HL-60/S4 (cell line): ENCODE measurements at regions not wholly inside any gene's neighbourhood (a gene's known extent, or its start where the extent isn't known, plus 50 kb on each side); places are given as distances from the start of the nearest gene placed in this dataset.
"Not testable (repeated sequence)": the region's sequence is repeated elsewhere in the genome, so short reads cannot be mapped to it uniquely, and the experiment has no call there.

ENCODE experiments used
- in situ Hi-C: fragments of 300-500 bp; cut with MboI; formaldehyde crosslinking; loops from 2 replicates; pipeline ENCODE4 v1.14.3; 2022; ENCODE audit warnings: low sequenced_read_pairs

GRCh38 chr2:59180621-59181020 is 939.5 kb upstream of the FANCL start:
- in situ Hi-C loops = no loop called here

GRCh38 chr2:59180111-59180510 is 939.0 kb upstream of the FANCL start:
- in situ Hi-C loops = no loop called here

- in situ Hi-C loops = no loop called here
Observed at GRCh38 chr2:59177748-59178147, 936.6 kb upstream of the FANCL start.

GRCh38 chr2:59176737-59177136 is 935.6 kb upstream of the FANCL start:
- in situ Hi-C loops = no loop called here

GRCh38 chr2:59174536-59175243 is 933.6 kb upstream of the FANCL start:
- in situ Hi-C loops = no loop called here

- in situ Hi-C loops = no loop called here
Observed at GRCh38 chr2:59173325-59173724, 932.2 kb upstream of the FANCL start.

- in situ Hi-C loops = no loop called here
Observed at GRCh38 chr2:59171019-59171418, 929.9 kb upstream of the FANCL start.

GRCh38 chr2:59168766-59169165 is 927.6 kb upstream of the FANCL start:
- in situ Hi-C loops = no loop called here

GRCh38 chr2:59167514-59167913 is 926.4 kb upstream of the FANCL start:
- in situ Hi-C loops = no loop called here

GRCh38 chr2:59157908-59158307 is 916.8 kb upstream of the FANCL start:
- in situ Hi-C loops = not testable (repeated sequence)

- in situ Hi-C loops = no loop called here
Observed at GRCh38 chr2:59151805-59152204, 910.7 kb upstream of the FANCL start.

- in situ Hi-C loops = no loop called here
Observed at GRCh38 chr2:59150217-59150849, 909.2 kb upstream of the FANCL start.

GRCh38 chr2:59149271-59149670 is 908.1 kb upstream of the FANCL start:
- in situ Hi-C loops = no loop called here

GRCh38 chr2:59112258-59112657 is 871.1 kb upstream of the FANCL start:
- in situ Hi-C loops = no loop called here

- in situ Hi-C loops = no loop called here
Observed at GRCh38 chr2:59096973-59097372, 855.8 kb upstream of the FANCL start.

GRCh38 chr2:59093571-59093970 is 852.4 kb upstream of the FANCL start:
- in situ Hi-C loops = no loop called here

- in situ Hi-C loops = no loop called here
Observed at GRCh38 chr2:59084326-59084725, 843.2 kb upstream of the FANCL start.

- in situ Hi-C loops = no loop called here
Observed at GRCh38 chr2:59083075-59083828, 842.1 kb upstream of the FANCL start.

- in situ Hi-C loops = no loop called here
Observed at GRCh38 chr2:59082657-59083056, 841.5 kb upstream of the FANCL start.

- in situ Hi-C loops = no loop called here
Observed at GRCh38 chr2:59080451-59081181, 839.5 kb upstream of the FANCL start.

- in situ Hi-C loops = no loop called here
Observed at GRCh38 chr2:59077981-59078531, 836.9 kb upstream of the FANCL start.
